ENCODE measurements at regions not wholly inside any gene's neighbourhood (a gene's known extent, or its start where the extent isn't known, plus 50 kb on each side); places are given as distances from the start of the nearest gene placed in this dataset.

- TF ChIP-seq CTCF (IDR thresholded peaks at IDR 0.05) (no peak), POLR2A (IDR thresholded peaks at IDR 0.05) (no peak)
These were observed 60.4 kb upstream of the WNT4 start for GRCh38 chr1:22203335-22203734.
